Mucosa of stomach (tissue), 1 donor: ENCODE measurements at regions not wholly inside any gene's neighbourhood (a gene's known extent, or its start where the extent isn't known, plus 50 kb on each side); places are given as distances from the start of the nearest gene placed in this dataset.
A peak's percentile ranks its signal among the peaks of the same experiment; 100 is the strongest.

Experiments
- H3K27me3 ChIP-seq: one replicate; pipeline ENCODE4 v1.7.0; 2013; ENCODE audit warnings: mild to moderate bottlenecking, low read length; ENCODE audit not compliant: control insufficient read depth, insufficient read depth
- H3K36me3 ChIP-seq: one replicate; pipeline ENCODE4 v1.7.0; 2013; ENCODE audit warnings: low read length; ENCODE audit not compliant: control insufficient read depth, insufficient read depth
- H3K4me1 ChIP-seq: one replicate; pipeline ENCODE4 v1.7.0; 2013; ENCODE audit warnings: mild to moderate bottlenecking, low read length; ENCODE audit not compliant: control insufficient read depth, insufficient read depth
- H3K4me3 ChIP-seq: one replicate; pipeline ENCODE4 v1.7.0; 2013; ENCODE audit warnings: low read length
- H3K9ac ChIP-seq: one replicate; pipeline ENCODE4 v1.7.0; 2013; ENCODE audit warnings: mild to moderate bottlenecking, low read length, moderate library complexity
- H3K9me3 ChIP-seq: one replicate; pipeline ENCODE4 v1.7.0; 2013; ENCODE audit warnings: mild to moderate bottlenecking, low read length, moderate library complexity; ENCODE audit not compliant: control insufficient read depth
- donor health status: Pancreatic carcinoma.

- Histone ChIP-seq H3K9me3 (no peaks in the 10 kb centered on the region), H3K9ac (no peak overlapping the region), H3K4me3 (no peak overlapping the region), H3K36me3 (no peaks in the 10 kb centered on the region), H3K27me3 (no peaks in the 10 kb centered on the region), H3K4me1 (peaks cover 32% of the 10 kb centered on the region)
Observed at GRCh38 chr3:57009802-57010201, 50.7 kb upstream of the SPATA12 start.

DNA sequence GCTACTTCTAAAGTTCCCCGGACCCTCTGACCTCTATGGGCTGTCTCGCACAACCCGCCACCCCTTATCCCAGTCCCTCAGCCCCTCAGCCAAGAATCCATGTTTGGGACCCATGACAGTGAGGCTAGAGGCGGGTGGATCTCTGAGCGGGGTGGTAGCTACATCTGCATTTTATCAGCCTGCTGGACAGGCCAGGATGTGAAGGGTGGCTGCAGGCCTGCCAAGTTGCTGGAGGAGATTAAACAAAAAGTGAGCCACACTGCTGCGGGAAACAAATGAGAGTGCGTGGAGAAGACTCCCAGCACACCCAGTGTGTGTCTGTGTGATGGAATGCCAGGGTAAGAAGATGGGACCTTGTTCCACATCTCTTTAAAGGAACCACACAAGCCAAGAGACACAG is 51.1 kb upstream of the SPATA12 start:
- Histone ChIP-seq H3K36me3 (no peaks in the 10 kb centered on the region), H3K4me1 (peaks cover 31% of the 10 kb centered on the region), H3K9ac (no peak overlapping the region), H3K4me3 (no peak overlapping the region), H3K27me3 (no peaks in the 10 kb centered on the region), H3K9me3 (no peaks in the 10 kb centered on the region)

DNA sequence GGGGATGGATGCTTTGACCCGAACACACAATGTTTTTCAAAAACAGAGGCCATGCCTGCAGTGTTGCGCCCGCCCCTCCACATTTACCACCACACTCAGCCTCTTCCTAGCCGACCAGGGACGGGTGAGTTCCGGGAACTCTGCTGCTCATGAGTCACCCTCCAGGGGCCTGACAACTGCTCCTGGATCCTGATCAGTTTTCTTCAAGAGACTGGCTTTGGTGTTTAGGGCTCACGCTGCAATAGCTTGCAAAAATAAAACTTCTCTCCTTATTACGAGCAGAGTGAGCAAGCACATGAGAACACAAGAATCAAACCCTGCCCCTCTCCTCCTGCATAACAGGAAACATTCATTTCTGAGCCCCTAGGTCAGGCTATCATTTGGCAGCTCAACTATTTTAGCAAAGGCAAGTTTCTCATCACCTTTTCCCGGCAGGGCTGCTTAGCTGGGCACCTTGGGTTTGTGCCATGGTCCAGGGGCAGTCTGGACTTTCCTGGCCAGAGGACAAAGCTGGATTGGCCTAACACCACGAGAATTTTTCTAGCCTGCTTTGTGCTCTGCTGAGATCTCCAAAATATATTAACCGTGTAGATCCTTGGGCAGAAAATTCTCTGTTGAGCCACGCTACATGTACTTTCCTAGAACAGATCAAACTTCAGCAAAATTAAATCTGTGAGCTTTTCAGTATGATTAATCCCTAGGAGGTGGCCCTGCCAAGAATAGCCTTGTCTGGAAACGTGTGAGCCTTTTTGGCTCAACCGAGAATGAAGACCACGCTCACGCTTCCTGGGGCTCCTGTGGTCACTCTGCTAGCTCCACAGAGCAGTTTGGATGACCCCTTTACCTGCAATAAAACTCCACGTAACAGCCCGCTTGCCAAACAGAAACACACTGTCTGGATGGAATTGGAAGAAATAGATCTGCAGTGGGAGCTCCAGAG is 52.7 kb upstream of the SPATA12 start:
- Histone ChIP-seq H3K27me3 (no peaks in the 10 kb centered on the region), H3K36me3 (no peaks in the 10 kb centered on the region), H3K9ac (peak overlapping the region; percentile 0), H3K9me3 (no peaks in the 10 kb centered on the region), H3K4me1 (peaks cover 28% of the 10 kb centered on the region), H3K4me3 (no peak overlapping the region)

DNA sequence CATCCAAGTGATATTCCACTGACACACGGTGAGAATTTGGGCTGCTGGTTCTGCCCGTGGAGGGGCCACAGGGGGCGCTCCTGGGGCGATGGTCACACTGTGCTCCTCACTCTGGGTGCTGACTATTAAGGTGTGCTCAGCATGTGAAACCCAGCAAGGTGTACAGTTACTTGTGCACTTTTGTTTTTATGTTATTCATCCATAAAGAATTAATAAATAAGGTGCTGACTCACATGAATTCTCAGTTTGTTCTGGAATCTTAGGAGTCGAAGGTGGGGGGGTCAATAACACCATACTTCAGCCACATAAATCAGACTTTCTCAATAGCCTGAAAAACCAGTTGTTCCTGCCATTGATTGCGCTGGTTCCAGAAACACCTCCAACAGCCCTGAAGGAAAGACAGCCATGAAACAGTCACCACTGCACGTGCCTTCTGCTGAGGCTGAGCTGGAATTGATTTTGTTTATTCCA is 53.5 kb upstream of the SPATA12 start:
- H3K4me3 ChIP-seq, result no peak overlapping the region
- H3K36me3 ChIP-seq, result no peaks in the 10 kb centered on the region
- peaks cover 28% of the 10 kb centered on the region for H3K4me1 ChIP-seq
- H3K27me3 ChIP-seq, result no peaks in the 10 kb centered on the region
- no peak overlapping the region for H3K9ac ChIP-seq
- no peaks in the 10 kb centered on the region for H3K9me3 ChIP-seq

- Histone ChIP-seq H3K9me3 (no peaks in the 10 kb centered on the region), H3K4me3 (no peak overlapping the region), H3K27me3 (no peaks in the 10 kb centered on the region), H3K36me3 (no peaks in the 10 kb centered on the region), H3K4me1 (peaks cover 28% of the 10 kb centered on the region), H3K9ac (no peak overlapping the region)
Observed at GRCh38 chr3:57006179-57006657, 54.2 kb upstream of the SPATA12 start.

- H3K4me1 ChIP-seq, result peaks cover 28% of the 10 kb centered on the region
Observed at GRCh38 chr3:57004229-57004628, 56.2 kb upstream of the SPATA12 start.

GRCh38 chr3:57003676-57004075 is 56.8 kb upstream of the SPATA12 start:
- peaks cover 25% of the 10 kb centered on the region for H3K4me1 ChIP-seq
- H3K27me3 ChIP-seq, result no peaks in the 10 kb centered on the region
- H3K9ac ChIP-seq, result no peak overlapping the region
- no peak overlapping the region for H3K4me3 ChIP-seq
- H3K36me3 ChIP-seq, result no peaks in the 10 kb centered on the region
- H3K9me3 ChIP-seq, result no peaks in the 10 kb centered on the region

More at GRCh38 chr3:57004229-57004628, 56.2 kb upstream of the SPATA12 start:
- H3K4me3 ChIP-seq, result no peak overlapping the region
- H3K9me3 ChIP-seq, result no peaks in the 10 kb centered on the region
- no peaks in the 10 kb centered on the region for H3K36me3 ChIP-seq
- no peaks in the 10 kb centered on the region for H3K27me3 ChIP-seq
- H3K9ac ChIP-seq, result peak overlapping the region; percentile 11

- no peak overlapping the region for H3K9ac ChIP-seq
- no peaks in the 10 kb centered on the region for H3K9me3 ChIP-seq
- H3K4me1 ChIP-seq, result peaks cover 13% of the 10 kb centered on the region
- H3K36me3 ChIP-seq, result no peaks in the 10 kb centered on the region
- H3K4me3 ChIP-seq, result no peak overlapping the region
- H3K27me3 ChIP-seq, result no peaks in the 10 kb centered on the region
Observed at GRCh38 chr3:57001356-57001755, 59.1 kb upstream of the SPATA12 start.

DNA sequence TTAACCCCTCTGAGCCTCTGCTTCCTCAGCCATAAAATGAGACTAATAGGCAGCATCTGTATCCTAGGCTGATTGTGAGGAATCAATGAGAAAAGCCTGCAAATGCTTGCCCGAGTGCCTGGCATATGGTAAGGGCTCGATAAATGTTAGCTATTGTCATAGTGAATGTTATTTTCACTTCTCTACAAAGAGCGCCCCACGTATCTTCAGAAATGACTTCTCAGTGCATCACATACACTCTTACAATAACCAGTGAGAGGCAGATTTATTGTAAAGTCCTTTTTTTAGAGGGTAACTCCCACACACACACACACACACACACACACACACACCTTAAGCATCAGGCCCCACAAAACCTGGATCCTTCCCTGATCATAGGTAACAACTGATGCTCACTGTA is 60.5 kb upstream of the SPATA12 start:
- Histone ChIP-seq H3K4me3 (no peak overlapping the region), H3K36me3 (no peaks in the 10 kb centered on the region), H3K4me1 (peaks cover 10% of the 10 kb centered on the region), H3K9me3 (no peaks in the 10 kb centered on the region), H3K9ac (no peak overlapping the region), H3K27me3 (no peaks in the 10 kb centered on the region)

- Histone ChIP-seq H3K4me3 (no peak overlapping the region), H3K27me3 (no peaks in the 10 kb centered on the region), H3K9ac (no peak overlapping the region), H3K4me1 (peaks cover 10% of the 10 kb centered on the region), H3K36me3 (no peaks in the 10 kb centered on the region), H3K9me3 (no peaks in the 10 kb centered on the region)
Observed at GRCh38 chr3:56999547-56999946, 60.9 kb upstream of the SPATA12 start.

- no peak overlapping the region for H3K9ac ChIP-seq
- H3K4me1 ChIP-seq, result peaks cover 11% of the 10 kb centered on the region
- no peak overlapping the region for H3K4me3 ChIP-seq
- no peaks in the 10 kb centered on the region for H3K27me3 ChIP-seq
- H3K9me3 ChIP-seq, result no peaks in the 10 kb centered on the region
- no peaks in the 10 kb centered on the region for H3K36me3 ChIP-seq
Observed at GRCh38 chr3:56998076-56998529, 62.4 kb upstream of the SPATA12 start.

DNA sequence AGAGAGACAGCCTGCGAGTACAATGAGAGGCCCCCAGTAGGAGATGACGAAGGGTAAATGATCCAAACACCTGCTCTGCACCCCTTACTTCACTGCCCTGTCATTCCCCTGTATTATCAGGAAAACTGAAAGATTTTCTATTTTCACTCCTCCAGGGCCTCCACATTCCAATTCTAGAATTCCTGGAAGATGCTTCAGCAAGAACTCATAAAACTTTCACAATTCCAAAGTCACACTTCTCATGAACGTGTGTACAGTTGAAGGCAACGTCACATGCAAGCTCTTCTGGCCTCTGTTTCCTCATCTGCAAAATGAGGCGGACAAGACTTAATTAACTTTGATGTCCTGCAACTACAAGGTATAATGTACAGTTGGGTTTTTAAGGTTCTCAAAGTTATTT is 62.8 kb upstream of the SPATA12 start:
- Histone ChIP-seq H3K9me3 (no peaks in the 10 kb centered on the region), H3K4me3 (no peak overlapping the region), H3K27me3 (no peaks in the 10 kb centered on the region)

More for the DNA sequence above, 62.8 kb upstream of the SPATA12 start:
- Histone ChIP-seq H3K4me1 (peaks cover 15% of the 10 kb centered on the region), H3K9ac (no peak overlapping the region), H3K36me3 (no peaks in the 10 kb centered on the region)
